GM08714 (cell line): ENCODE measurements at regions not wholly inside any gene's neighbourhood (a gene's known extent, or its start where the extent isn't known, plus 50 kb on each side); places are given as distances from the start of the nearest gene placed in this dataset.

Experiments used
- H3K4me3 ChIP-seq: fragments of 200-500 bp; sonication (Bioruptor generic); 2 replicates; pipeline ENCODE4 v1.5.1; 2014; ENCODE audit warnings: mild to moderate bottlenecking, low read length, inconsistent platforms
- ZNF274 ChIP-seq: IDR thresholded peaks from 2 replicates; pipeline ENCODE4 v1.6.1; 2012; ENCODE audit warnings: mild to moderate bottlenecking, low read depth, low read length

DNA sequence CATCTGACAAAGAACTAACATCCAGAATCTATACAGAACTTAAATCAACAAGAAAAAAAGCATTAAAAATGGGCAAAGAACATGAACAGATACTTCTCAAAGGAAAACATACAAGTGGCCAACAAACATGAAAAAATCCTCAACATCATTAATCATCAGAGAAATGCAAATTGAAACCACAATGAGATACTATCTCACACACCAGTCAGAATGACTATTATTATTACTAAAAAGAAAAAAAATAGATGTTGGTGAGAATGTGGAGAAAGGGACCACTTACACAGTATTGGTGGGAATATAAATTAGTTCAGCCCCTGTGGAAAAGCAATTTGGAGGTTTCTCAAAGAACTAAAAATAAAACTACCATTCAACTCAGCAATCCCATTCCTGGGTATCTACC is 89.1 kb upstream of the ADO start:
- no peak for TF ChIP-seq ZNF274
- H3K4me3 ChIP-seq: no peak overlapping the region

DNA sequence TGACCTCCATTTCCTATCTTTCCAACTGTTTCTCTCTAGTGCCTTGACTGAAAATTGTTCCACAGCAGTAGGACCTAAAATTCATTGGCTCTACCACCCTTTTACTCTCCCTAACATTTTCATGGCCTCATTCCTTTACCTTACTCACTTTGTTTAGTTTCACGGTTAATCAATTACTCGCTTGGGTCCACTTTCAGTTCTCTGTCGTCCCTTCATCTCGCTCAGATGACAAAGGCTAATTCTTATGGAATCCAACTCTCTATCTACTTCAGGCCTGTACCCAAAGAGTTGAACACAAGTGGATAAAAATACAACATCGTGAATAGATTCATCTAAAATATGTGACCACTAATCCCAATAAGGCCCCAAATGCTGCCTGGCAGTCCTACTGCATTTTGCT is 85.9 kb upstream of the ADO start:
- H3K4me3 ChIP-seq: no peak overlapping the region
- TF ChIP-seq ZNF274: no peak

DNA sequence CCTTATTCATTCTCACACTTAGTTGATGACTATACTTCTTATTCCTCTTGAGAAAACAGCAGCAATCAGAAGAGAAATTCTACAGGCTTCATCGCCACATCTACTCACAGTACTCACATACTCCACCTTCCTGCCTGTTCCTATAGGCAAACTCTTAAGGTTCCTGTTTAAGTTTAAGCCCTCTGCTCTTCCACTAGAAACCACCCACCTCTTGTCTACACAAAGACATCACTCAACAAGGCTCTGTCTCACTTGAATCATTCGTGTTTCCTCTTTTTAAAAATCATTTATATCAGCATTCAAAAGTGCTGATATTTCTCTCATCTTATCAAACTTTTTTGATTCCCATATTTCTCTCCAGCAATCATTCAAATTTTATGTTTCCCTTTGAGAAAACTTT is 85.5 kb upstream of the ADO start:
- H3K4me3 ChIP-seq: no peak overlapping the region
- TF ChIP-seq ZNF274: no peak

DNA sequence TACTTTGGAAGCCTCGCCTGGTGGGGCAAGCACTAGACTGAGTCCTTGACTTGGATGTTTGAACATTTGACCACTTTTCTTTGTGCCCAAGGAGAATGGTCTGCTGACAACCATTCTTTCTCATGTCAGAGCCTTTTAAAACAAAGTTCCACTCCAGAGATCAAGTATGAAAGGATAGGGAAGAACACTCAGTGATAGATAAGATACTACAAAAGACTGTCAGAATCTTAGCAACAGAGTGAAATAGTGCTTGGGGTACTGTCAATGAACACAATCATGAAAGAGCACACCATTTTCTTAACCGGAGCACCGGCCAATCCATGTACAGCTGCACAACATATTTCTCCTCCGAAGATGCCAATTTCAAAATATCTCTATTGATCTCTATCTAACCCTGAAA is 82.8 kb upstream of the ADO start:
- no peak overlapping the region for H3K4me3 ChIP-seq
- TF ChIP-seq ZNF274: no peak

DNA sequence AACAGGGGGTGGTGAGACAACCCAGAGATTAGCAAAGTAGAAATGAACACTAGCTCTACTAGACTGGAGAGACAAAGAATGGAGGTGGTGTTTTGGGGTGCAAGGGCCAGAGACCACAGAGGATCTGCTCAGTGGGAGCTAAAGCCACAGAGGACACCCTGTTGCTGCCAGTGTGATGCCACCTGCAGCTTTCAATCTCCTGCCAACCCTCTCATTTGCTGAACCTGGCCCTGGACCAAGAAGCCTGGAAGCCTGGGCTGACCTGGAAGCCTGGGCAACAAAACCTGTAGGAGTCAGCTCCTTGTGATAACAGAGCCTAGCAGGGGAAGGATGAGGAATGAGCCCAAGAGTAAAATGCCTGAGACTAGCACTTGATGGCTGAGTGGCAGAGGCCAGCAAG is 81.1 kb upstream of the ADO start:
- TF ChIP-seq ZNF274: no peak
- H3K4me3 ChIP-seq: no peak overlapping the region

DNA sequence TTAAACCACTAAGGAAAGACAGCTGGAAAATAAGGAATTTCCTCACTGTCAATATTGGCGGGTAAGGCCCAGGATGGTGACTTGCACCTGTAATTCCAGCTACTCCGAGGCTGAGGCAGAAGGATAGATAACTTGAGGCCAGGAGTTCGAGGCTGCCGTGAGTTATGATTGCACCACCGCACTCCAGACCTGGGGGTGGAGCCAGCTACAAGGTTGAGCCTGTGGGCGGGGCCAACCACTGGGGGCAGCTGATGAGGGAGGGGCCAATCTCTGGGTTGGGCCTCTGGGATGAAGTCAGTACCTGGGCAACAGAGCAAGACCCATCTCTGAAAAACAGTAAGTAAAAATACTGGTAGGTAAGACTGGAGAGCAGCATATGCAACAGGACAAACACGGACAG is 80.1 kb upstream of the ADO start:
- H3K4me3 ChIP-seq: no peak overlapping the region
- no peak for TF ChIP-seq ZNF274

DNA sequence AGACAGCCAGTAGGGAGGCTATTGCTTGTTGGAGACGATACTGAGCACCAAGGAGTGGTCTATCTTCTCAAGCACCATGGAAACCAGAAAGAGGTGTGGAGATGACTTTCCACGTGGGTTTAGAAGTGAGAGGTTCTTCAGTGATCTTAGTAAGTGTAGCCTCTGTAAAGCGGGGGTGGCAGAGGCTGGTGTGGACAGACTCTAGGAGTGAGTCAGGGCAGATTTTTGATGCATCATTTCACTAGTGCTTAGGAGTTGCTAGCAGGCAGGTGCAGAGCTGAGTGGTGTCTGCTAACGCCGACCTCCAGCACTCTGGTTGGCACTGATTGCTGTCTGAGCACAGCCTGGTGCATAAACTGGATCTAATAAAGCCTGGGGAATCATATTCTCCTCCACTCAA is 78.4 kb upstream of the ADO start:
- H3K4me3 ChIP-seq: no peak overlapping the region
- TF ChIP-seq ZNF274: no peak

DNA sequence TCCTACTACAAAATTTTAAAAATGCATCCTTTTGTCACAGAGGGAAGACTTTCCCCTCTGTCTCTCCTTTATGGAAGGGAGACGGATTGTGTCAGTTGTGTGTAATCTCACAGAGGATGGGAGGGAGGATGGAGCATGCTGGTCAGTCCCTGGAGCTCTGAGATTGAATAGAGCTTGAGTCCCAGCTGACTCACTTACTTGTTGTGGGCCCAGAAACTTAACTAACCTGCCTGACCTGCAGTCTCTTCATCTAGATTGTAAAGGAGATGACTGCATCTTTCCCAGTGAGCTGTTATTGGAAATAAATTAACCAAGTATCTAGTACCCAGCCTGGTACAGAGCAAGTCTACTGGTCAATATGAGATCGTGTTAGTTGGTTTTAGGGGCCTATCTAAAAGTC is 77.9 kb upstream of the ADO start:
- no peak for TF ChIP-seq ZNF274

DNA sequence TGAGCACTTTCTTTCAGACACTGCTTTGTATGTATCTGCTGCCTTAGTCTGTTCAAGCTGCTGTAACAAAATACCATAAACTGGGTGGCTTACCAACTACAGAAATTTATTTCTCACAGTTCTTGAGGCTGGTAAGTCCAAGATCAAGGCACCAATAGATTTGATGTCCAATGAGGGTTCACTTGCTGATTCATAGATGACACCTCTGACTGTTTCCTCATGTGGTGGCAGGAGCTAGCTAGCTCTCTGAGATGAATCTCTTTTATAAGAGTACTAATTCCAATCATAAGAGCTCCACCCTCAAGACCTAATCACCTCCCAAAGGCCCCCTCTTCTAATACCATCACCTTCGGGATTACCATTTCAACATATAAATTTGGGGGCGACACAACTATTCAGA is 76.6 kb upstream of the ADO start:
- H3K4me3 ChIP-seq: no peak overlapping the region
- TF ChIP-seq ZNF274: no peak

More for the DNA sequence above, 77.9 kb upstream of the ADO start:
- H3K4me3 ChIP-seq: no peak overlapping the region

DNA sequence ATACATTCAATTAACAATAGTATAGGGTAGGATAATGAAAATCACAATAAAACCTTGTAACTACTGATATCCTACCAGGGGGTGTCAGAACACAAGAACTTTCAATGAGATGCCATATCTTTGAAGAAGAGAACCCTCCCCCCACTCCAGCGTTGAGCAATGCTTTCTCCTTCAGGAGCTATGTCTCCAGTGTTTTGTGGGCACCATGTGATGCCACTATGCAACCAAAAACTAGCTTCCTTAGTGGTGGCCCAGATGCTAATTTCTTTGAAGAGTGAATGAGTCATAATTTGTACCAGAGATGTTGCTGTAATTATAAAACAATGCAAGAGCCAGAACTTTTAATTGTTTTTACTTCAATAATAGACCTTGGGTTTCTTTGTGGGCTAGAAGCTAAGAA is 76.0 kb upstream of the ADO start:
- no peak overlapping the region for H3K4me3 ChIP-seq
- TF ChIP-seq ZNF274: no peak

DNA sequence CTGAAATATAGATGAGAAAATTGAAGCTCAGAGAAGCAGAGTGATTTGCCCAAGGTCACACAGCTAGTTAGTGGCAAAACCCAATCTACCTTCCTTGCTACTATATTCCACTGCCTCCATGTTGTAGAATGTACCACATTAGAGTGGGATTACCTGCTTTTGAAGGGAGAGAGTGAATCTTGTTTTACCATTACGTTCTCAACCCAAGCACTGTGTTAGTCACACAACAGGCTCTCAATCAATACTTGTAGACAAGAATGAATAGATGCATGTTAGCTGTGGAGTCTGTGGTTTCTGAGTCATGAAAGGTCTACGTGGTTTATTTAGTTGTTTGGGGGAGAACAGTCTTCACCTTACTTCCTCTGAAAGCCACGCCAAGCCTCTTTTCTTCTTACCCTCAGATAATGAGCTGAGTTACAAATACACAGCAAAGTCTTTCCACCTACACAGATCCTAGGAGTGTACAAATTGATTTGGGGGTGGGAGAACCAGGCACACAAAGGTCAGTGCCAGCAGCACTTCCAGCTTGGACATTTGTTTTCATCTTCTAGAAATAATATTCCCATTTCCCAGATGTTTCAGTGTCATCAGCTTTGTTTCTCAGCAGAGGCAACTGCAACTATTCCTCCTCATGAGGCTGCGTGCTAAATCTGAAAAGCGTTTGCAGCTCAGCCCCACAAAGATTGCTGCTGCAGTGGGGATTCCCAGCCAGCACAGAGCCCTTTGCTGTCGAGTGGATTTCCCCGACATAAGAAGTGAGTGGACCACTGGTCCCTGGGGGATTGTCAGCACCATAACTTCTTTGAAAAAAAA is 71.5 kb upstream of the ADO start:
- no peak overlapping the region; the same call in 1 of the 2 replicates for H3K4me3 ChIP-seq
- no peak for TF ChIP-seq ZNF274

DNA sequence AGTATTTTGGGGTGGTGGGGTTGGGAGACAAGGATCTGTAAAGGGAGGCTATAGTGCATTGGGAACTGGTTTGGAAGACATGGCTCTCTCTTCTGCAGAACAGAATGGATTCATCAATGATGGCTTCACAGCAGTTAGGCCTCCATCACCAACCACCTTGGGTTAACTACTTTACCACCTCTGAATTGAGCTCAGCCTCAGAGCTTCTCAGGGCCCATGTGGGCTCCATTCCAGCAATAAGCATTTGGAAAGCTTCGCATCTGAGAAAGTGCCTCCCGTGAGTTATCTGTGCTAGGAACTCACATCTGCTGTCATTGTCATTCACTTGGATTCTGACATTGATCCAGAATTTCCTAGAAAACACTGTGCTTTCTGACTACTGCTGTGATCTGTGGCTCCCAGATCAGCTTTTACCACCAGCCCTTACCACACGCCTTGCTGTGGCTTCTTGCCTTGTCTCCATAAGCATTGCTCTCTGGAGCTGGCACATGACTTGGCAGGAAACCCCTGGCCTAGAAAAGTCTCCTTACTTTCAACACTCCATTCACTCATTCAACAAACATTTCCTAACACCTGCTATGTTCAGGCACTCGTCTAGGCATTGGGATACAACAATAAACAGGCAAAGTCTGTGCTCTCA is 70.7 kb upstream of the ADO start:
- TF ChIP-seq ZNF274: no peak
- no peak overlapping the region; the same call in 1 of the 2 replicates for H3K4me3 ChIP-seq

DNA sequence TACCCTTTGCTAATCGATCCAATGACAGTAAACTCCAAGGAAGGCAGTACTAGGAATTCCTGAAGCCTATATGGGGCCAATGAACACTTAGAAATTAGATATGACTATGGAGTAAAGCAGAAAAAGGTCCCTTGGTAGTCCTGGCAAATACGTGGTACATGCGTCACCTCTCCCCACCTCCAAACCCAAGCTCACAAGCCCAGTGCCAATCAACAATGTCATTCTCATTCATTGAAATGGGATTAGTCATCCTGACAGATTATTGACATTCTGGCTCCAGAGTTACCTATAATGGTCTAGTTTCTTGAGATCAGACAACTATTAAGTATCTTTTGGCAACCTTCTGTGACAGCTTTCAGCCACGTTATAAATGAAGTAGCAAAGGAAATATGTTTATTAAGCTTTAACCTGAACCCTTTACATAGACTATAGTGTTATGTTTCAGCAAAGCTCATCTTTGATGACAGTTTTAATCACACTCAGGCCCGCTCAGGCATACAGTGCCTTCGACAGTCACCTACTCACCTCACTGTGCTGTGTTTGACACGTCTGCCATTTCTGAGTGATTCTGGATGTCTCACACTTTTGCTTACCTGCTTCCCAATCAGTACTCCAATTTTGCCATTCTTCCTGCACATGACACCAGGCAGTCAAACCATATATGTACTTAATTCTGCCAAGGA is 69.6 kb upstream of the ADO start:
- TF ChIP-seq ZNF274: no peak

DNA sequence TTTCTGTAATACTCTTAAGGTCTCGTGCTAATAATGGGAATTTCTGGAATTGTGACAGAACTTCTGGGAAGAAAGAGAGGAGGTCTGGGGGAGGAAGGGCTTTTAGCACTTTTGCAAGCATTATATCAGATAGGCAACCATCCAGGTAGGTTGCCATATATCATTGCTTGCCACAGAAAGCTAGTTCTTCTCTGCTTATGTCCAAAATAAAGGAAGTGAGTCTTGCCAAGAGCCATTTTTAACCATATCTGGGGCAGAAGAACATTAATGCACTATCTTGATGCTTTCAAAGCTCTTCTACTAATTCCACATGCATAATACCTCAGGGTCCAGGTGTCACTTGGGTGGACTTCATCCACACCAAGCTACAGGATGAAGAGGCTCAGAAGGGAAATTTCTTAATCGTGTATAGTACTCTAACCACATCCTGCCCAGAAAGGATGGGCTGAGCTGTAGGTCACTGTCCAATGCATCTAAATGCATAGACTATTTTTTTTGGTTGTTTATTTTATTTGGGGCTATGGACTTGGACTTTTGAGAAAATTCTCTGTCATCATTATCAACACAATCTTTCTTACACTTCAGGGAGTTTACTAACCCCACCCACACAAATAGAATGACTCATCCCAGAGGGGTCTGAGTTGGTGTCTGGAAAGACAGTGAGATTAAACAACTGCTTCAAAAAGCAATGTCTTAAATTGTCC is 68.9 kb upstream of the ADO start:
- TF ChIP-seq ZNF274: no peak
- no peak overlapping the region for H3K4me3 ChIP-seq

More for the DNA sequence above, 69.6 kb upstream of the ADO start:
- H3K4me3 ChIP-seq: no peak overlapping the region
